ENCODE measurements at regions not wholly inside any gene's neighbourhood (a gene's known extent, or its start where the extent isn't known, plus 50 kb on each side); places are given as distances from the start of the nearest gene placed in this dataset.

- DNase-seq (ENCODE audit: low read depth in 2 of 2) = no peak
Measured at GRCh38 chr5:168187614-168188013, 103.8 kb upstream of the WWC1 start.

- DNase-seq (ENCODE audit: low read depth in 2 of 2) = no peak
Measured at GRCh38 chr5:168188182-168188581, 103.3 kb upstream of the WWC1 start.

GRCh38 chr5:168192120-168192519 is 99.3 kb upstream of the WWC1 start:
- DNase-seq (ENCODE audit: low read depth in 2 of 2) = no peak

GRCh38 chr5:168193493-168194250 is 97.8 kb upstream of the WWC1 start:
- no peak for DNase-seq (ENCODE audit: low read depth in 2 of 2)

- no peak for DNase-seq (ENCODE audit: low read depth in 2 of 2)
Measured at GRCh38 chr5:168195110-168195509, 96.3 kb upstream of the WWC1 start.

- DNase-seq (ENCODE audit: low read depth in 2 of 2) = no peak
Measured at GRCh38 chr5:168198359-168198758, 93.1 kb upstream of the WWC1 start.

GRCh38 chr5:168202996-168203395 is 88.4 kb upstream of the WWC1 start:
- no peak for DNase-seq (ENCODE audit: low read depth in 2 of 2)

GRCh38 chr5:168204165-168204564 is 87.3 kb upstream of the WWC1 start:
- no peak for DNase-seq (ENCODE audit: low read depth in 2 of 2)

GRCh38 chr5:168207450-168208029 is 83.9 kb upstream of the WWC1 start:
- DNase-seq (ENCODE audit: low read depth in 2 of 2) = no peak

GRCh38 chr5:168209244-168209995 is 82.0 kb upstream of the WWC1 start:
- DNase-seq (ENCODE audit: low read depth in 2 of 2) = no peak

- no peak for DNase-seq (ENCODE audit: low read depth in 2 of 2)
Measured at GRCh38 chr5:168209997-168210396, 81.4 kb upstream of the WWC1 start.

- DNase-seq (ENCODE audit: low read depth in 2 of 2) = no peak
Measured at GRCh38 chr5:168211245-168211644, 80.2 kb upstream of the WWC1 start.

- DNase-seq (ENCODE audit: low read depth in 2 of 2) = no peak
Measured at GRCh38 chr5:168211936-168212335, 79.5 kb upstream of the WWC1 start.

- no peak for DNase-seq (ENCODE audit: low read depth in 2 of 2)
Measured at GRCh38 chr5:168214071-168214470, 77.4 kb upstream of the WWC1 start.

- DNase-seq (ENCODE audit: low read depth in 2 of 2) = no peak
Measured at GRCh38 chr5:168214886-168215285, 76.6 kb upstream of the WWC1 start.

- no peak for DNase-seq (ENCODE audit: low read depth in 2 of 2)
Measured at GRCh38 chr5:168215646-168216045, 75.8 kb upstream of the WWC1 start.

GRCh38 chr5:168216989-168217388 is 74.5 kb upstream of the WWC1 start:
- no peak for DNase-seq (ENCODE audit: low read depth in 2 of 2)

- DNase-seq (ENCODE audit: low read depth in 2 of 2) = no peak
Measured at GRCh38 chr5:168217497-168217896, 73.9 kb upstream of the WWC1 start.

- no peak for DNase-seq (ENCODE audit: low read depth in 2 of 2)
Measured at GRCh38 chr5:168218746-168219145, 72.7 kb upstream of the WWC1 start.

GRCh38 chr5:168219515-168220410 is 71.7 kb upstream of the WWC1 start:
- no peak for DNase-seq (ENCODE audit: low read depth in 2 of 2)

- DNase-seq (ENCODE audit: low read depth in 2 of 2) = no peak
Measured at GRCh38 chr5:168224085-168224484, 67.4 kb upstream of the WWC1 start.

- no peak for DNase-seq (ENCODE audit: low read depth in 2 of 2)
Measured at GRCh38 chr5:168226012-168226411, 65.4 kb upstream of the WWC1 start.

All from activated CD8-positive, alpha-beta memory T cell treated with anti-CD3 and anti-CD28 coated beads for 4 hours (primary cell).